Parathyroid adenoma (tissue), 2 donors: ENCODE measurements at regions not wholly inside any gene's neighbourhood (a gene's known extent, or its start where the extent isn't known, plus 50 kb on each side); places are given as distances from the start of the nearest gene placed in this dataset.

Source experiments
- H2AFZ ChIP-seq: fragments of 300-600 bp; sonication (generic); one replicate; pipeline ENCODE4 v1.7.0; 2017; ENCODE audit warnings: antibody characterized with exemption, mild to moderate bottlenecking
- H3K27ac ChIP-seq: fragments of 300-600 bp; sonication (generic); one replicate; pipeline ENCODE4 v1.7.0; 2017
- H3K27me3 ChIP-seq: fragments of 300-600 bp; sonication (generic); one replicate; pipeline ENCODE4 v1.7.0; 2017; ENCODE audit warnings: low read length; ENCODE audit not compliant: control insufficient read depth, insufficient read depth
- H3K36me3 ChIP-seq: fragments of 300-600 bp; sonication (generic); one replicate; pipeline ENCODE4 v1.7.0; 2017; ENCODE audit warnings: low read length; ENCODE audit not compliant: control insufficient read depth, insufficient read depth
- H3K4me1 ChIP-seq: fragments of 300-600 bp; sonication (generic); one replicate; pipeline ENCODE4 v1.7.0; 2017; ENCODE audit warnings: control low read depth
- H3K4me2 ChIP-seq: fragments of 300-600 bp; sonication (generic); one replicate; pipeline ENCODE4 v1.7.0; 2017; ENCODE audit warnings: low read length
- H3K4me3 ChIP-seq: fragments of 300-600 bp; sonication (generic); one replicate; pipeline ENCODE4 v1.7.0; 2017; ENCODE audit warnings: low read depth, low read length
- H3K79me2 ChIP-seq: fragments of 300-600 bp; sonication (generic); one replicate; pipeline ENCODE4 v1.7.0; 2017; ENCODE audit warnings: control low read depth
- H3K9ac ChIP-seq: fragments of 300-600 bp; sonication (generic); one replicate; pipeline ENCODE4 v1.7.0; 2017; ENCODE audit warnings: mild to moderate bottlenecking
- H3K9me3 ChIP-seq: fragments of 300-600 bp; sonication (generic); one replicate; pipeline ENCODE4 v1.7.0; 2017; ENCODE audit warnings: low read length; ENCODE audit not compliant: control insufficient read depth
- TF ChIP-seq, protein P1 (sequence below): fragments of 300-600 bp; sonication (generic); IDR thresholded peaks from one replicate; pipeline ENCODE4 v1.7.0; 2017; ENCODE audit warnings: antibody characterized with exemption, mild to moderate bottlenecking
- donor health status: primary hyperparathyroidism.

DNA sequence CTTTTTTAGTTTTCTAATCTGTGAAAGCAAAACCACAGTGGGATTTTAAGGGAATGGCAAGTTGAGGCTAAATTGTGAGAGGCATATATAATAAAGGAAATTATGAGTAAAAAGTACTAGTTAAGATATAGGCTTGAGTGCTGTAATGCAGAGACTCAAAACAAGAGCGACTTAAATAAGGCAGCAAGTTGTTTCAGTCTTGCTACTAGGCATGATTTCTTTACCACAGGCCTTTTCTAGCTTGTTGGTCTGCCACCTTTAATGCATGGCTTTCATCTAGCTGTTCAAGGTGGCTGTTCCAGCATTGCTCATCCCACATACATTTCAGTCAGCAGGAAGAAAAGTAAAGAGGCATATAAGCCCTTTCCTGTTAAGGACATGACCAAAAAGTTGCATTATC is 427.9 kb upstream of the ADAMTSL1 start:
- H3K9me3 ChIP-seq, result no peaks in the 10 kb centered on the region
- H3K4me1 ChIP-seq, result no peaks in the 10 kb centered on the region
- no peak overlapping the region for H3K4me2 ChIP-seq
- H3K36me3 ChIP-seq, result no peaks in the 10 kb centered on the region
- no peak overlapping the region for H3K27ac ChIP-seq
- H3K4me3 ChIP-seq, result no peak overlapping the region
- no peak overlapping the region for H2AFZ ChIP-seq
- no peak overlapping the region for H3K9ac ChIP-seq
- H3K79me2 ChIP-seq, result no peaks in the 10 kb centered on the region
- H3K27me3 ChIP-seq, result no peaks in the 10 kb centered on the region
- TF ChIP-seq, protein P1, sequence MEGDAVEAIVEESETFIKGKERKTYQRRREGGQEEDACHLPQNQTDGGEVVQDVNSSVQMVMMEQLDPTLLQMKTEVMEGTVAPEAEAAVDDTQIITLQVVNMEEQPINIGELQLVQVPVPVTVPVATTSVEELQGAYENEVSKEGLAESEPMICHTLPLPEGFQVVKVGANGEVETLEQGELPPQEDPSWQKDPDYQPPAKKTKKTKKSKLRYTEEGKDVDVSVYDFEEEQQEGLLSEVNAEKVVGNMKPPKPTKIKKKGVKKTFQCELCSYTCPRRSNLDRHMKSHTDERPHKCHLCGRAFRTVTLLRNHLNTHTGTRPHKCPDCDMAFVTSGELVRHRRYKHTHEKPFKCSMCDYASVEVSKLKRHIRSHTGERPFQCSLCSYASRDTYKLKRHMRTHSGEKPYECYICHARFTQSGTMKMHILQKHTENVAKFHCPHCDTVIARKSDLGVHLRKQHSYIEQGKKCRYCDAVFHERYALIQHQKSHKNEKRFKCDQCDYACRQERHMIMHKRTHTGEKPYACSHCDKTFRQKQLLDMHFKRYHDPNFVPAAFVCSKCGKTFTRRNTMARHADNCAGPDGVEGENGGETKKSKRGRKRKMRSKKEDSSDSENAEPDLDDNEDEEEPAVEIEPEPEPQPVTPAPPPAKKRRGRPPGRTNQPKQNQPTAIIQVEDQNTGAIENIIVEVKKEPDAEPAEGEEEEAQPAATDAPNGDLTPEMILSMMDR, result no peak

DNA sequence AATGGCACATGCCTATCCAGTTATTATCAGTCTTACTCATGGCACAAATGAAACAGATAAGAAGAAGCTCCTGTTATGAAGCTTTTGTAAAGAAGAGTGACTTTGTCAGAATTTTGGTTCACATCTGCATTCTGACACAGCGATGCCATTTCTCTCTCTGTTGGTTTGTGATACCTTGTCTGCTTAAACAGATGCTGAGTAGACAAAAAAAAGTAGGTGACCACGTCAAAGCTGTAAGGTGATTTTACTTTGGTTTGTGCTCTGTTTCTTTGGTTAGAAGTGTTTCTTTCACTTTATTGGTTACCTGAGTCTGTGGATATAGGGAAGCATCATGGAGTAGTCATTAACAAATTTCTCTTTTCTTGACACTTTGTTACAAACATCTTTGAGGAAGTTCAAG is 422.3 kb upstream of the ADAMTSL1 start:
- Histone ChIP-seq H3K36me3 (no peaks in the 10 kb centered on the region), H3K9me3 (no peaks in the 10 kb centered on the region), H3K4me1 (no peaks in the 10 kb centered on the region), H3K4me3 (no peak overlapping the region), H2AFZ (no peak overlapping the region), H3K4me2 (no peak overlapping the region), H3K27ac (no peak overlapping the region), H3K27me3 (no peaks in the 10 kb centered on the region), H3K79me2 (no peaks in the 10 kb centered on the region), H3K9ac (no peak overlapping the region)
- TF ChIP-seq, protein P1, result no peak

DNA sequence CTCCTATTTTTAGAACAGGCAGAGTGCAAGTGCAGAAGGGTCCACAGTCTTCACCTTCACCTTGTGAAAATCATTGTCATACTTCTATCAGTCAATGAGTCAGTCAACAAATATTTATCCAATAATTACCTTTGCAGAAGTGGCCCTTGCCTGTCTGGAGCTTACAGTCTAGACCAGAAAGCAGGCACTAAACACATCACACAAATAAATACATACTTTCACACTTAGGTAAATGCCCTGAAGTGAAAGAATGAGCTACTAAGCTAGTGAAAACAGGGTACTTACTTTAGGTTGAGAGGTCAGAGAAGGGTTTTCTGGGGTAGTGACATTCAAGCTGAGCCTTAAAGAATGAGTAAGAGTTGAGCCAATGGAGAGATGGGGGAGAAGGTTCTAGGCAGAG is 421.9 kb upstream of the ADAMTSL1 start:
- Histone ChIP-seq H3K9ac (no peak overlapping the region), H3K4me3 (no peak overlapping the region), H3K79me2 (no peaks in the 10 kb centered on the region), H3K36me3 (no peaks in the 10 kb centered on the region), H3K9me3 (no peaks in the 10 kb centered on the region), H3K27me3 (no peaks in the 10 kb centered on the region), H3K4me2 (no peak overlapping the region), H3K27ac (no peak overlapping the region), H3K4me1 (no peaks in the 10 kb centered on the region), H2AFZ (no peak overlapping the region)
- TF ChIP-seq, protein P1, result no peak

DNA sequence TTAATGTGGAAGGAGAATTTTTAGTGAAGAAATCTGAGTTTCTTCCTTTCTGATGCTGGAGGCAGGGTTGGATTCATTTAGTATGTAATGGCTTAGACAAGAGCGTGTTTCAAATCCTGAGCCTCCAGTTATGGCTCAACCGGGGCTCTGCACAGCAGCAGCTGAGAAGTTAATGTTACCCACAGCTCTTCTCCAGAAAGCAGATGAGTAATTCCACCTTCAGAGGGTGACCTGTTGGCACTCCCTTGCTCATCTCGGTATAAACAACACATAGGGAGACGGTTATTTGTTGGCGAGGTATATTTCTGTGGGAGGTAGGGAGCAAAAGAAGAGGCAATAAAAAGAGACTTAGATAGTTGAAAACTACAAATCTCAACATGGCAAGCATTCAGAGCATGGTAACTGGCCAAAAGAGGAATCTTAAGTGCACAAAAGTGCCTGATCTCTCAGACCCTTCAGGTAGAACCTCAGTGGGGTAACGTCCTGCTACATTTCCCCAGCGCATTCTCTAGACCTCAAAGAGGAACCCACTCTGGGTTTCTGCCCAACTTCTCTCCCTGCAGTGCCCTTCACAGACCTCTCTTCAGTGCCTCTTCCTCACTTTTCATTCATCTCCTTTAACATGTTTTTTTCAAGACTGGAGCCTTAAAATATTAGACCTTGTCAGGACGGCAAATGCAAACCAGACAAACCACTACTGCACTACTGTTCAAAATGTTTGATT is 417.5 kb upstream of the ADAMTSL1 start:
- H3K27me3 ChIP-seq, result no peaks in the 10 kb centered on the region
- TF ChIP-seq, protein P1, result no peak
- no peaks in the 10 kb centered on the region for H3K36me3 ChIP-seq
- no peaks in the 10 kb centered on the region for H3K4me1 ChIP-seq
- no peak overlapping the region for H3K4me3 ChIP-seq
- no peak overlapping the region for H3K27ac ChIP-seq
- H3K4me2 ChIP-seq, result no peak overlapping the region
- H2AFZ ChIP-seq, result no peak overlapping the region
- no peaks in the 10 kb centered on the region for H3K79me2 ChIP-seq
- no peak overlapping the region for H3K9ac ChIP-seq
- no peaks in the 10 kb centered on the region for H3K9me3 ChIP-seq

DNA sequence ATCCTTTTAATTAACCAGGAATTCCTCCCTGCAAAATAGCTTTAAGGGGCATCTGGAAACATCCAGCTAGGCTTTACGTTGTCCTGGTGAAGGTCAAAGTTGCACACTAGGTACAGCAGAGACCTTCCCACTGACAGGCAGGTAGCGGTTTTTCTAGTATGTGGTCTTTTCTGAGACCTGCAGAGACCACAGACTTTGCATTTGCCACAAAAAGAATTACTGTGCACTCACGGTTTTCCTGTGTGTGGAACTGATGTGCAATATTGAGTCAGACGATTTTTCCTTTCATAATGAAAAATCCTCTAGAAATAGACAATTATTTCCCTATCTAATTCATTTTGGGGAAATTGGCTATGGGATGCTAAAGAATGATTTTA is 417.0 kb upstream of the ADAMTSL1 start:
- H3K4me2 ChIP-seq, result no peak overlapping the region

More for the DNA sequence above, 417.0 kb upstream of the ADAMTSL1 start:
- Histone ChIP-seq H3K4me1 (no peaks in the 10 kb centered on the region), H3K9ac (no peak overlapping the region), H3K36me3 (no peaks in the 10 kb centered on the region), H3K27ac (no peak overlapping the region), H3K27me3 (no peaks in the 10 kb centered on the region), H3K4me3 (no peak overlapping the region), H2AFZ (no peak overlapping the region), H3K79me2 (no peaks in the 10 kb centered on the region), H3K9me3 (no peaks in the 10 kb centered on the region)
- TF ChIP-seq, protein P1, result no peak
